GM18519 (cell line): ENCODE measurements at regions not wholly inside any gene's neighbourhood (a gene's known extent, or its start where the extent isn't known, plus 50 kb on each side); places are given as distances from the start of the nearest gene placed in this dataset.
"Not testable (repeated sequence)": the region's sequence is repeated elsewhere in the genome, so short reads cannot be mapped to it uniquely, and the experiment has no call there.

Experiments
- ATAC-seq: cut with Tn5 transposase; IDR thresholded peaks from one replicate; pipeline ENCODE4 v1.9.1; 2021; ENCODE audit warnings: mild to moderate bottlenecking, moderate library complexity; ENCODE audit not compliant: unreplicated experiment, low FRiP score

- no peak for ATAC-seq
Observed at GRCh38 chr2:39570130-39570555, 95.6 kb upstream of the TMEM178A start.

GRCh38 chr2:39570614-39571013 is 95.1 kb upstream of the TMEM178A start:
- ATAC-seq: no peak

GRCh38 chr2:39571111-39571731 is 94.5 kb upstream of the TMEM178A start:
- no peak for ATAC-seq

GRCh38 chr2:39573276-39573675 is 92.4 kb upstream of the TMEM178A start:
- no peak for ATAC-seq

GRCh38 chr2:39581866-39582265 is 83.9 kb upstream of the TMEM178A start:
- ATAC-seq: no peak

GRCh38 chr2:39583213-39583612 is 82.5 kb upstream of the TMEM178A start:
- ATAC-seq: no peak

- no peak for ATAC-seq
Observed at GRCh38 chr2:39583781-39584180, 81.9 kb upstream of the TMEM178A start.

- ATAC-seq: no peak
Observed at GRCh38 chr2:39584283-39584965, 81.3 kb upstream of the TMEM178A start.

- ATAC-seq: not testable (repeated sequence)
Observed at GRCh38 chr2:39585531-39585930, 80.2 kb upstream of the TMEM178A start.

GRCh38 chr2:39587168-39587567 is 78.5 kb upstream of the TMEM178A start:
- no peak for ATAC-seq

GRCh38 chr2:39587641-39588040 is 78.1 kb upstream of the TMEM178A start:
- ATAC-seq: no peak

- no peak for ATAC-seq
Observed at GRCh38 chr2:39593439-39594393, 72.0 kb upstream of the TMEM178A start.

- ATAC-seq: no peak
Observed at GRCh38 chr2:39595116-39595515, 70.6 kb upstream of the TMEM178A start.

GRCh38 chr2:39597314-39597713 is 68.4 kb upstream of the TMEM178A start:
- ATAC-seq: no peak

- ATAC-seq: no peak
Observed at GRCh38 chr2:39602616-39603015, 63.1 kb upstream of the TMEM178A start.

- ATAC-seq: no peak
Observed at GRCh38 chr2:39603436-39603835, 62.3 kb upstream of the TMEM178A start.

- ATAC-seq: no peak
Observed at GRCh38 chr2:39604866-39605265, 60.9 kb upstream of the TMEM178A start.

- no peak for ATAC-seq
Observed at GRCh38 chr2:39606585-39606984, 59.1 kb upstream of the TMEM178A start.

GRCh38 chr2:39607538-39608262 is 58.0 kb upstream of the TMEM178A start:
- ATAC-seq: no peak

GRCh38 chr2:39608263-39608575 is 57.5 kb upstream of the TMEM178A start:
- ATAC-seq: no peak
